HL-60 (cell line): ENCODE measurements at regions not wholly inside any gene's neighbourhood (a gene's known extent, or its start where the extent isn't known, plus 50 kb on each side); places are given as distances from the start of the nearest gene placed in this dataset.

Experiments
- CTCF ChIP-seq: IDR thresholded peaks from one replicate; pipeline ENCODE4 v1.5.1; 2011; ENCODE audit warnings: low read length, control low read depth, inconsistent platforms; ENCODE audit not compliant: insufficient read depth
- REST ChIP-seq: IDR thresholded peaks from 2 replicates; pipeline ENCODE4 v1.6.1; 2012; ENCODE audit warnings: low read depth; ENCODE audit not compliant: insufficient replicate concordance

- TF ChIP-seq CTCF (no peak), REST (no peak)
These were observed 109.0 kb upstream of the ATP10B start for GRCh38 chr5:160961038-160961437.
